NB4 (cell line): ENCODE measurements at regions not wholly inside any gene's neighbourhood (a gene's known extent, or its start where the extent isn't known, plus 50 kb on each side); places are given as distances from the start of the nearest gene placed in this dataset.

Experiments used
- DNase-seq: peaks from one replicate; pipeline ENCODE4 v3.0.0; 2010; ENCODE audit warnings: low read depth
- H3K4me3 ChIP-seq: one replicate; pipeline ENCODE4 v1.5.1; 2011; ENCODE audit warnings: mild to moderate bottlenecking, low read depth, low read length, moderate library complexity
- CTCF ChIP-seq: IDR thresholded peaks from one replicate; pipeline ENCODE4 v1.5.1; 2012; ENCODE audit warnings: low read depth, low read length
- MAX ChIP-seq: IDR thresholded peaks from 2 replicates; pipeline ENCODE4 v1.6.1; 2011; ENCODE audit warnings: low read depth, low read length
- MYC ChIP-seq: IDR thresholded peaks from 2 replicates; pipeline ENCODE4 v1.6.1; 2011; ENCODE audit warnings: low read depth, low read length
- POLR2A ChIP-seq: IDR thresholded peaks from 2 replicates; pipeline ENCODE4 v1.6.1; 2011; ENCODE audit warnings: mild to moderate bottlenecking; ENCODE audit not compliant: insufficient read length; ENCODE audit errors: extremely low read depth

DNA sequence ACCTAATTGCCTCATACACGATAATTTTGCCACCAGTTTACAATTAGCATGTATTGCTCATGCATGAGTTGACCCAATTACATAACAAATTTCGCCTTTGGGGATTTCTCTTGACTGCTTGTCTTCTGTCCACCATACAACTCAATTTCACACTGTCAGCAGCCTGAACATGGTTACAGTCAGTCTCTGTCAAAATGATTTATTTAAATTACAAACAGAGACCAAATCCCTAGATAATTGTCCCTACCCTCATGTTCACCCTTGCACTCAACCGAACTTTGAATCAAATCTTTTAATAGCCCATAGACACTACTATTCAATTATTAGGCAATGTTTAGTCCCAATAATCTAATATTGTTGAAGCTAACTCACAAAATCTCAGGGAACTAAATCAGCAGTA is 59.7 kb upstream of the NEBL start:
- peak; percentile 1 for DNase-seq
- TF ChIP-seq CTCF (no peak), MYC (no peak), POLR2A (no peak), MAX (no peak)
- no peak overlapping the region for H3K4me3 ChIP-seq

DNA sequence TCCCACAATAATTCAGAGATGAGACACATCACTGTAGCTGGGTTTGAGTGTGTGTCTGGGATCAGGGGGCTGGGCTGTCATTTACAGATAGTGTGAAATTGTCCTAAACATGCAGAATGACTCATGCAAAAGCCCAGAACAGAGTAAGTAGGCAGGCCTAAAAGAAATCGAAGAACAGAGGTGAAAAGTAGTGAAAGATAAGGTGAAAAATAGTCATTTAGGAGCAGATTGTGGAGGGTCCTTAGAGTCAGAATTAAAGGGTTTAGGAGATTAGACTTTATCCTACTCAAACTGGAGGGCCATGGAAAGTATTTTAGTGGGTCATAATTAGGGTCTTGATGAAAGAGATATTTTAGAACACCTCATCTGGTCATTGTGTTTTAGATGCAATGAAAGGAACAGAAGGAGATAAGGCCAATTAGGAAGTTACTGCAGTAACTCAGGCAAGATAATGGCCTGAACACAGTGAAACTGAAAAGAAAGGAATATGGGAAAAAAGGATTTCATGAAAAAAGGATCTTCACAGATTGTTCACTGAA is 58.3 kb upstream of the NEBL start:
- H3K4me3 ChIP-seq, result no peak overlapping the region
- no peak for DNase-seq
- TF ChIP-seq MAX (no peak), MYC (no peak), POLR2A (no peak), CTCF (no peak)

DNA sequence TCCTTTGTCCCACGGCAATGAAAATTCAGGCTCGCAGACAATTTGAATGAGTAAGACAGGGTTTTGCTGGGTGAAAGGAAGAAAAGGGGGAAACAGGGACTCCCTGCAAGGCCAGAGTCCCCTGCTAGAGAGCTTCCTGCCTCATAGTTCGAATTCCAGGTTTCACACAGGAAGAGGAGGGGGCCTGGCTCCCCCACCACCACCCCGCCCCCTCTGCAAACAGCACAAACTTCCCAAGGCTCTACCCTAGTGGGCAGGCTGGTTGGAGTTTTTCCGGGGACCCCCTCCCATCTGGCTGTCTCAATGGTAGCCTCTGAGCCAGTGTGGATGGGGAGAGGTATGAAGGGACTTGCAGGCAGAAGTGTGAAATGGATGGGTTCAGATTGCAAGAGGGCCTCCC is 57.4 kb upstream of the NEBL start:
- DNase-seq, result no peak
- TF ChIP-seq POLR2A (no peak), CTCF (no peak), MYC (no peak), MAX (no peak)
- no peak overlapping the region for H3K4me3 ChIP-seq

GRCh38 chr10:20953120-20953519 is 56.0 kb upstream of the NEBL start:
- no peak overlapping the region for H3K4me3 ChIP-seq
- DNase-seq, result no peak
- no peak for TF ChIP-seq MYC
- no peak for TF ChIP-seq POLR2A
- TF ChIP-seq CTCF, result no peak
- TF ChIP-seq MAX, result no peak

DNA sequence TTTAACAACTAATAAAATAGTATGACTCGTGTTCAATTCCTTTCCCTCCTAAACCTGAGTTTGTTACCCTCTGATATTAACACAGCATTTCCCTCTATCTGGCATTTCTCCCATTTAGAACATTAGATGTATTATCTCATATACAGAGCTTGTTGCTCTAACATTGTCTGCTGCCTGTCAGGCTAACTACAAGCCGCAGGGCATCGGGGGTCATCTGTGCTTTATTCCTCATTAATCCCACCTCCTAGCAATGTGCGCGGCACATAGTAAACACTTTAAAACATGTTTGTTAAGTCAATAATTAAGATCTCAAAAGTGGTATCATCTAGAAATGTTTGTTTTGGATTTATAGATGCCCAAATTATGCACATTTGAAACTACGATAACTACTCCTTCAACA is 52.9 kb upstream of the NEBL start:
- DNase-seq, result no peak
- H3K4me3 ChIP-seq, result no peak overlapping the region
- no peak for TF ChIP-seq POLR2A
- no peak for TF ChIP-seq CTCF
- TF ChIP-seq MAX, result no peak
- TF ChIP-seq MYC, result no peak

DNA sequence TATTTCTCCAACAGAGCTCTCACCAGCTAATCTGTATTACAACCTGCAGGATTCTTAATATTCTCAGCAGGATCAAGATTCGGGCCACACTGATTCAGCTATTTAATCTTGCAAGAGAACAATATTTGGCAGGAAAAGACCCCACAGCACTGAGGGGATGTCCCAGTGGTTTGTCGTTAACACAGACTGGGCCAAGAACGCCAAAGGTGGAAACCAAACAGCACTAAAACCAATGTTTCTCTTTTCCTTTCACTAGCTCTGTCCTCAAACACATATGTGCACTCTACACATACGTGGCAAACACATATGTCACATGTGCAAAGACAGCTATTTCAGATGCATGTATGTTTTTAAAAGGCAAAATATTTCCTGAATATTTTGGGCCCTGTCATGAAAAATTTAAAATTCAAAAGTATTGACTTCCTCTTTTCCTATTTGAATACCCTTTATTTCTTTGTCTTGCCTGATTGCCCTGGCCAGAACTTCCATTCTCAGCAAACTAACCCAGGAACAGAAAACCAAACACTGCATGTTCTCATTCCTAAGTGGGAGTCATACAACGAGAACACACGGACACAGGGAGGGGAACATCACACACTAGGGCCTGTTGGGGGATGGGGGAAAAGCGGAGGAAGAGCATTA is 51.7 kb upstream of the NEBL start:
- DNase-seq, result no peak
- H3K4me3 ChIP-seq, result no peak overlapping the region
- no peak for TF ChIP-seq CTCF
- TF ChIP-seq MAX, result no peak
- no peak for TF ChIP-seq MYC
- TF ChIP-seq POLR2A, result no peak
